Activated naive CD4-positive, alpha-beta T cell treated with anti-CD3 and anti-CD28 coated beads, Interleukin-2, amount 10 ng/mL, durations not matched to agents 7 days and 5 days (primary cell): ENCODE measurements at regions not wholly inside any gene's neighbourhood (a gene's known extent, or its start where the extent isn't known, plus 50 kb on each side); places are given as distances from the start of the nearest gene placed in this dataset.

ENCODE experiments used
- CTCF ChIA-PET: fragments of 350-600 bp; sonication (Branson Sonifier 250); formaldehyde crosslinking; loops from one replicate; lab custom pipeline; 2021; ENCODE audit warnings: antibody characterized with exemption; lab: Charles Lee
- DNase-seq: peaks from one replicate; pipeline ENCODE4 v3.0.0-alpha.2; 2020
- H3K27ac Mint-ChIP-seq: one replicate; pipeline ENCODE4 v1.8.0; 2021; ENCODE audit warnings: mild to moderate bottlenecking, moderate library complexity, mixed read lengths
- H3K27me3 Mint-ChIP-seq: one replicate; pipeline ENCODE4 v1.8.0; 2021; ENCODE audit warnings: mild to moderate bottlenecking, mixed read lengths
- H3K36me3 Mint-ChIP-seq: one replicate; pipeline ENCODE4 v1.8.0; 2021; ENCODE audit warnings: mixed read lengths
- H3K4me1 Mint-ChIP-seq: one replicate; pipeline ENCODE4 v1.8.0; 2021; ENCODE audit warnings: mixed read lengths
- H3K4me3 Mint-ChIP-seq: one replicate; pipeline ENCODE4 v1.8.0; 2021; ENCODE audit warnings: mild to moderate bottlenecking, moderate library complexity, mixed read lengths
- H3K9me3 Mint-ChIP-seq: one replicate; pipeline ENCODE4 v1.8.0; 2021; ENCODE audit warnings: mixed read lengths

GRCh38 chr12:114750917-114751316 lies 66.9 kb upstream of the TBX3 start:
- H3K36me3 Mint-ChIP-seq, result no peaks in the 10 kb centered on the region
- no peaks in the 10 kb centered on the region for H3K4me1 Mint-ChIP-seq
- H3K4me3 Mint-ChIP-seq, result no peak overlapping the region
- no peak for DNase-seq
- no peaks in the 10 kb centered on the region for H3K27me3 Mint-ChIP-seq
- no peak overlapping the region for H3K27ac Mint-ChIP-seq
- CTCF ChIA-PET, result no interaction called here
- H3K9me3 Mint-ChIP-seq, result peaks cover 3% of the 10 kb centered on the region

- Mint-ChIP-seq H3K4me1 (no peaks in the 10 kb centered on the region), H3K9me3 (peaks cover 3% of the 10 kb centered on the region), H3K27ac (no peak overlapping the region), H3K27me3 (no peaks in the 10 kb centered on the region), H3K36me3 (no peaks in the 10 kb centered on the region), H3K4me3 (no peak overlapping the region)
- CTCF ChIA-PET, result no interaction called here
- no peak for DNase-seq
Observed at GRCh38 chr12:114749065-114749464, 65.1 kb upstream of the TBX3 start.

GRCh38 chr12:114747012-114747858 lies 63.3 kb upstream of the TBX3 start:
- Mint-ChIP-seq H3K27me3 (no peaks in the 10 kb centered on the region), H3K9me3 (peaks cover 6% of the 10 kb centered on the region), H3K36me3 (no peaks in the 10 kb centered on the region), H3K4me1 (no peaks in the 10 kb centered on the region), H3K4me3 (no peak overlapping the region), H3K27ac (no peak overlapping the region)
- CTCF ChIA-PET, result no interaction called here
- DNase-seq, result no peak

GRCh38 chr12:114746297-114747011 lies 62.5 kb upstream of the TBX3 start:
- Mint-ChIP-seq H3K4me3 (no peak overlapping the region), H3K27ac (no peak overlapping the region), H3K36me3 (no peaks in the 10 kb centered on the region), H3K4me1 (no peaks in the 10 kb centered on the region), H3K9me3 (peaks cover 6% of the 10 kb centered on the region), H3K27me3 (no peaks in the 10 kb centered on the region)
- CTCF ChIA-PET, result no interaction called here
- DNase-seq, result no peak

- no peak for DNase-seq
- Mint-ChIP-seq H3K27ac (no peak overlapping the region), H3K27me3 (no peaks in the 10 kb centered on the region), H3K9me3 (peaks cover 3% of the 10 kb centered on the region), H3K36me3 (no peaks in the 10 kb centered on the region), H3K4me3 (no peak overlapping the region), H3K4me1 (no peaks in the 10 kb centered on the region)
- CTCF ChIA-PET, result no interaction called here
Observed at GRCh38 chr12:114744691-114745090, 60.7 kb upstream of the TBX3 start.

GRCh38 chr12:114744285-114744684 lies 60.3 kb upstream of the TBX3 start:
- DNase-seq, result no peak
- Mint-ChIP-seq H3K36me3 (no peaks in the 10 kb centered on the region), H3K27me3 (no peaks in the 10 kb centered on the region), H3K9me3 (peaks cover 3% of the 10 kb centered on the region), H3K4me1 (no peaks in the 10 kb centered on the region), H3K4me3 (no peak overlapping the region), H3K27ac (no peak overlapping the region)
- CTCF ChIA-PET, result no interaction called here

GRCh38 chr12:114743799-114744198 lies 59.8 kb upstream of the TBX3 start:
- CTCF ChIA-PET, result no interaction called here
- Mint-ChIP-seq H3K9me3 (peaks cover 3% of the 10 kb centered on the region), H3K27me3 (no peaks in the 10 kb centered on the region), H3K4me1 (no peaks in the 10 kb centered on the region), H3K4me3 (no peak overlapping the region), H3K36me3 (no peaks in the 10 kb centered on the region), H3K27ac (no peak overlapping the region)
- no peak for DNase-seq

- H3K27ac Mint-ChIP-seq, result no peak overlapping the region
- no peaks in the 10 kb centered on the region for H3K27me3 Mint-ChIP-seq
- H3K36me3 Mint-ChIP-seq, result no peaks in the 10 kb centered on the region
- peaks cover 3% of the 10 kb centered on the region for H3K9me3 Mint-ChIP-seq
- H3K4me3 Mint-ChIP-seq, result no peak overlapping the region
- no peak for DNase-seq
- CTCF ChIA-PET, result no interaction called here
- no peaks in the 10 kb centered on the region for H3K4me1 Mint-ChIP-seq
Observed at GRCh38 chr12:114743289-114743688, 59.3 kb upstream of the TBX3 start.

GRCh38 chr12:114742363-114742762 lies 58.4 kb upstream of the TBX3 start:
- CTCF ChIA-PET, result no interaction called here
- Mint-ChIP-seq H3K4me3 (no peak overlapping the region), H3K27ac (no peak overlapping the region), H3K9me3 (peaks cover 3% of the 10 kb centered on the region), H3K27me3 (no peaks in the 10 kb centered on the region), H3K36me3 (no peaks in the 10 kb centered on the region), H3K4me1 (no peaks in the 10 kb centered on the region)
- no peak for DNase-seq

GRCh38 chr12:114741940-114742339 lies 58.0 kb upstream of the TBX3 start:
- H3K4me1 Mint-ChIP-seq, result no peaks in the 10 kb centered on the region
- H3K27ac Mint-ChIP-seq, result no peak overlapping the region
- CTCF ChIA-PET, result no interaction called here
- H3K36me3 Mint-ChIP-seq, result no peaks in the 10 kb centered on the region
- DNase-seq, result no peak
- H3K4me3 Mint-ChIP-seq, result no peak overlapping the region
- H3K27me3 Mint-ChIP-seq, result peaks cover 4% of the 10 kb centered on the region
- peaks cover 3% of the 10 kb centered on the region for H3K9me3 Mint-ChIP-seq

GRCh38 chr12:114740448-114740847 lies 56.5 kb upstream of the TBX3 start:
- no peak for DNase-seq
- Mint-ChIP-seq H3K36me3 (no peaks in the 10 kb centered on the region), H3K4me3 (no peak overlapping the region), H3K27me3 (peaks cover 19% of the 10 kb centered on the region), H3K27ac (no peak overlapping the region), H3K4me1 (no peaks in the 10 kb centered on the region), H3K9me3 (peaks cover 3% of the 10 kb centered on the region)
- CTCF ChIA-PET, result interaction anchor here (0.6 kb wide), 1 partner anchor 1177 kb away, joined by 3 read pairs; no protein-coding TSS in a partner anchor

GRCh38 chr12:114738460-114739184 lies 54.6 kb upstream of the TBX3 start:
- Mint-ChIP-seq H3K4me1 (no peaks in the 10 kb centered on the region), H3K27me3 (peaks cover 37% of the 10 kb centered on the region), H3K4me3 (no peak overlapping the region), H3K27ac (no peak overlapping the region), H3K36me3 (no peaks in the 10 kb centered on the region), H3K9me3 (peaks cover 3% of the 10 kb centered on the region)
- no peak for DNase-seq
- CTCF ChIA-PET, result no interaction called here

GRCh38 chr12:114735680-114736374 lies 51.9 kb upstream of the TBX3 start:
- no peaks in the 10 kb centered on the region for H3K4me1 Mint-ChIP-seq
- no peaks in the 10 kb centered on the region for H3K36me3 Mint-ChIP-seq
- H3K27me3 Mint-ChIP-seq, result peaks cover 37% of the 10 kb centered on the region

GRCh38 chr12:114735011-114735410 lies 51.0 kb upstream of the TBX3 start:
- Mint-ChIP-seq H3K36me3 (no peaks in the 10 kb centered on the region), H3K27ac (no peak overlapping the region), H3K27me3 (peaks cover 37% of the 10 kb centered on the region), H3K9me3 (no peaks in the 10 kb centered on the region), H3K4me1 (no peaks in the 10 kb centered on the region), H3K4me3 (no peak overlapping the region)
- DNase-seq, result no peak
- CTCF ChIA-PET, result no interaction called here

More at GRCh38 chr12:114735680-114736374, 51.9 kb upstream of the TBX3 start:
- CTCF ChIA-PET, result no interaction called here
- Mint-ChIP-seq H3K27ac (no peak overlapping the region), H3K9me3 (no peaks in the 10 kb centered on the region), H3K4me3 (no peak overlapping the region)
- no peak for DNase-seq
